ENCODE measurements at regions not wholly inside any gene's neighbourhood (a gene's known extent, or its start where the extent isn't known, plus 50 kb on each side); places are given as distances from the start of the nearest gene placed in this dataset.
A peak's percentile ranks its signal among the peaks of the same experiment; 100 is the strongest.

- ChIA-PET CTCF (no interaction called here), POLR2A (ENCODE audit: low non-redundant PET) (no interaction called here)
- no peak overlapping the region for H3K27ac ChIP-seq (ENCODE audit: low read depth, low read length, poor library complexity, severe bottlenecking)
- no peaks in the 10 kb centered on the region for H3K4me1 ChIP-seq (ENCODE audit: insufficient read depth, low read length, poor library complexity, severe bottlenecking)
- no peaks in the 10 kb centered on the region for H3K36me3 ChIP-seq (ENCODE audit: insufficient read depth, low read length, poor library complexity, severe bottlenecking)
- H3K4me3 ChIP-seq (ENCODE audit: low read depth, low read length, poor library complexity, severe bottlenecking) = no peak overlapping the region
- no peaks in the 10 kb centered on the region for H3K27me3 ChIP-seq (replicated peaks; ENCODE audit: insufficient read depth, low read depth, low read length, poor library complexity)
- BruUV-seq (replicated peaks) = no TSS peak
- DNase-seq (ENCODE audit: low spot score) = no peak
- no peaks in the 10 kb centered on the region for H3K9me3 ChIP-seq (ENCODE audit: low read depth, low read length, poor library complexity, severe bottlenecking)
- TF ChIP-seq CTCF (conservative IDR thresholded peaks at IDR 0.05; ENCODE audit: low read depth, low read length) (no peak), EZH2 (IDR thresholded peaks at IDR 0.05; ENCODE audit: borderline replicate concordance, low read depth, low read length, poor library complexity, severe bottlenecking) (no peak)
- intact Hi-C loops (cut with micrococcal nuclease; ENCODE audit: unreplicated experiment) = loop anchor here (10.0 kb wide), 1 partner anchor 592 kb away; no protein-coding TSS in a partner anchor
Observed at GRCh38 chr10:36903040-36903439, 222.4 kb upstream of the ANKRD30A start.

GRCh38 chr10:36899652-36900051 lies 225.7 kb upstream of the ANKRD30A start:
- H3K27ac ChIP-seq (ENCODE audit: low read depth, low read length, poor library complexity, severe bottlenecking) = no peak overlapping the region
- TF ChIP-seq EZH2 (IDR thresholded peaks at IDR 0.05; ENCODE audit: borderline replicate concordance, low read depth, low read length, poor library complexity, severe bottlenecking) (no peak), CTCF (conservative IDR thresholded peaks at IDR 0.05; ENCODE audit: low read depth, low read length) (no peak)
- no peak overlapping the region for H3K4me3 ChIP-seq (ENCODE audit: low read depth, low read length, poor library complexity, severe bottlenecking)
- BruUV-seq (replicated peaks) = no TSS peak
- no peaks in the 10 kb centered on the region for H3K4me1 ChIP-seq (ENCODE audit: insufficient read depth, low read length, poor library complexity, severe bottlenecking)
- no peak for DNase-seq (ENCODE audit: low spot score)
- no peaks in the 10 kb centered on the region for H3K9me3 ChIP-seq (ENCODE audit: low read depth, low read length, poor library complexity, severe bottlenecking)
- intact Hi-C loops (cut with micrococcal nuclease; ENCODE audit: unreplicated experiment) = loop anchor here (2.0 to 10.0 kb wide), 2 partner anchors 363 to 595 kb away; no protein-coding TSS in a partner anchor
- no peaks in the 10 kb centered on the region for H3K36me3 ChIP-seq (ENCODE audit: insufficient read depth, low read length, poor library complexity, severe bottlenecking)
- ChIA-PET POLR2A (ENCODE audit: low non-redundant PET) (no interaction called here), CTCF (no interaction called here)
- H3K27me3 ChIP-seq (replicated peaks; ENCODE audit: insufficient read depth, low read depth, low read length, poor library complexity) = no peaks in the 10 kb centered on the region

- ChIA-PET CTCF (no interaction called here), POLR2A (ENCODE audit: low non-redundant PET) (no interaction called here)
- Histone ChIP-seq H3K27ac (ENCODE audit: low read depth, low read length, poor library complexity, severe bottlenecking) (no peak overlapping the region), H3K27me3 (replicated peaks; ENCODE audit: insufficient read depth, low read depth, low read length, poor library complexity) (no peaks in the 10 kb centered on the region), H3K4me1 (ENCODE audit: insufficient read depth, low read length, poor library complexity, severe bottlenecking) (no peaks in the 10 kb centered on the region), H3K4me3 (ENCODE audit: low read depth, low read length, poor library complexity, severe bottlenecking) (no peak overlapping the region), H3K36me3 (ENCODE audit: insufficient read depth, low read length, poor library complexity, severe bottlenecking) (no peaks in the 10 kb centered on the region), H3K9me3 (ENCODE audit: low read depth, low read length, poor library complexity, severe bottlenecking) (no peaks in the 10 kb centered on the region)
- no TSS peak for BruUV-seq (replicated peaks)
- TF ChIP-seq CTCF (conservative IDR thresholded peaks at IDR 0.05; ENCODE audit: low read depth, low read length) (peak; percentile 63), EZH2 (IDR thresholded peaks at IDR 0.05; ENCODE audit: borderline replicate concordance, low read depth, low read length, poor library complexity, severe bottlenecking) (no peak)
- DNase-seq (ENCODE audit: low spot score) = peak; percentile 75
- intact Hi-C loops (cut with micrococcal nuclease; ENCODE audit: unreplicated experiment) = loop anchor here (10.0 kb wide), 1 partner anchor 1764 kb away; the partner anchor contains the start of gene CREM
Observed at GRCh38 chr10:36888925-36889573, 236.3 kb upstream of the ANKRD30A start.

Measured in A673 (cell line).